ENCODE measurements at regions not wholly inside any gene's neighbourhood (a gene's known extent, or its start where the extent isn't known, plus 50 kb on each side); places are given as distances from the start of the nearest gene placed in this dataset.

DNA sequence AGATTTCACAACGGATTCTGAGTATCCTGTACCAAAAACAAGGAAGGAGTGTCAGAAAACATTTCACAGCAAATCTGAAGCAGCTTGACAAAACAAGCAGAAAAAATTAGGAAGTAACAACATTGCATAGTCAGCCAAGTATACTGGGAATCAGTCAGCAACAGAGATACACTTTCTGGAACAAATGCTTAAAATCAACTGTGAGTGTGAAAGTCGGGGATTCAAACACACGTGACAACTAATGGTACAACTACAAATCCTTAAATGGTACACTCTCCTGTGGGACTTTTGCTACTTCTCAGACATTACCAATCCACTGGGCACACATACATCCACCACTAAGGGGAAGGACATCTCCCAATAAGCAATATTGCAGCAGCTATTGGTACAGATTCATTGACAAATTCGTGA, 296.6 kb upstream of the MME start:
- ATAC-seq: no peak
- no peaks in the 10 kb centered on the region for H3K27me3 Mint-ChIP-seq

DNA sequence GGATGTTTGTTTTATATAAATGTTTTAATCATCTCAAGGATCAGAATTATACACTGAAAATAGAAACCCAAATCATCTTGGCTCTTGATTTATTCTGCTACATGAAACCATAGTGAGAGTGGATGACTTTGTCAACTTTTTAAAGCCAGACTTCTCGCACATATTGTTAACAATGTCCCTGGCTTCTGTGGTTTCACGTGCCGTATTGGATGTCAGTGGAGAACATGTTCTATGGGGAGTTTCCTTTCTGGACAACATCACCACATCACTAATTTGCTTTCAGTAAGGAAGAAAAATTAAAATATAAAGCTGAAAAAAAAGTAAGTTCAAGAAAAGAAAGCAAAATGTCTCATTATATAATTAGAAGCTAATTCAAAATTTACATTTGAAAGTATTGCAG, 297.1 kb upstream of the MME start:
- H3K27me3 Mint-ChIP-seq: no peaks in the 10 kb centered on the region
- no peak overlapping the region for H3K27ac Mint-ChIP-seq
- POLR2A ChIA-PET: no interaction called here
- H3K36me3 Mint-ChIP-seq: no peaks in the 10 kb centered on the region
- no peak for DNase-seq
- no peaks in the 10 kb centered on the region for H3K4me1 Mint-ChIP-seq
- ATAC-seq: no peak
- H3K9me3 Mint-ChIP-seq: peaks cover 0 to 2% (median 0%) of the 10 kb centered on the region in 9 donors
- no peak overlapping the region for H3K4me3 Mint-ChIP-seq

More for the DNA sequence above, 296.6 kb upstream of the MME start:
- no peaks in the 10 kb centered on the region for H3K36me3 Mint-ChIP-seq
- no peak overlapping the region for H3K27ac Mint-ChIP-seq
- DNase-seq: no peak
- H3K4me1 Mint-ChIP-seq: no peaks in the 10 kb centered on the region
- peaks cover 0 to 2% (median 0%) of the 10 kb centered on the region in 9 donors for H3K9me3 Mint-ChIP-seq
- no peak overlapping the region for H3K4me3 Mint-ChIP-seq
- POLR2A ChIA-PET: no interaction called here

DNA sequence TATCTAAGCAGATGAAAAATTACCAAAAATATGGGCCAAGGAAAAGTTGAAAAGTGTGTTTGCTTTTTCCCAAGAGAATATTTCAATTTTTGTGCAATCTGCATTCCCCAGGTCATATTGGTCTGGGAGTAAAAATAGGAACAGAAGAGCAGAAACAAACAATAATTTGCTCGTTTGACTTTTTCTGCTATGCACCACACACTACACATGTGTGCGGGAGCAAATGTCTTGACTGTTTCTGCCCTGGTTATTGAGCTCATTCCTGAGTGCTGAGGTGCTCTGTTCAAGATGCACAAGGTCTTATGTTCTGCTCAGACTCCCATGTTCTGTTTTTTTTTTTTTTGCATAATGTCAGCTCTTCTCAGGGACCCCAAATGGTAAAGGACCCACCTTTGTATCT, 298.0 kb upstream of the MME start:
- Mint-ChIP-seq H3K36me3 (no peaks in the 10 kb centered on the region), H3K27ac (no peak overlapping the region), H3K4me1 (no peaks in the 10 kb centered on the region), H3K4me3 (no peak overlapping the region), H3K27me3 (no peaks in the 10 kb centered on the region), H3K9me3 (peaks cover 0 to 2% (median 0%) of the 10 kb centered on the region in 9 donors)
- DNase-seq (no peak), ATAC-seq (no peak)
- POLR2A ChIA-PET: no interaction called here

DNA sequence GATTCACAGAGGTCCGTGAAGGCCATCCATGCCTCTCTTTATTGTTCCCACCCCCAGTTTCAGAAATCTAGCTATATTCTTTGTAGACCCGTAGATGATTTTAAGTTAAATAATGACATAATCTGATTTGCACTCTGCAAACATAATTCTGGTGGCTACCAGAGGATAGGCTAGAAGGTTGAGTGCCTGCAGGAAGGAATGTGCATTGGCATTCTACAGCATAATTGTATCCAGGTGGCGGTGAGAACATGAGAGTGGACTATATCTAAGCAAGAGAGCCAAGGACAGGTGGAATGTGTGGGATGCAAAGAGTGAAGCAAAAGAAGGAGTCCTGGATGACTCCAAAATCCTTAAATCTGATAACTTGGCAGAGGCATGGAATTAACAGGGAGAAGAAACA, 298.5 kb upstream of the MME start:
- Mint-ChIP-seq H3K36me3 (no peaks in the 10 kb centered on the region), H3K9me3 (peaks cover 0 to 2% (median 0%) of the 10 kb centered on the region in 9 donors), H3K27ac (no peak overlapping the region), H3K4me1 (no peaks in the 10 kb centered on the region), H3K4me3 (no peak overlapping the region), H3K27me3 (no peaks in the 10 kb centered on the region)
- POLR2A ChIA-PET: no interaction called here
- no peak for ATAC-seq
- no peak for DNase-seq

DNA sequence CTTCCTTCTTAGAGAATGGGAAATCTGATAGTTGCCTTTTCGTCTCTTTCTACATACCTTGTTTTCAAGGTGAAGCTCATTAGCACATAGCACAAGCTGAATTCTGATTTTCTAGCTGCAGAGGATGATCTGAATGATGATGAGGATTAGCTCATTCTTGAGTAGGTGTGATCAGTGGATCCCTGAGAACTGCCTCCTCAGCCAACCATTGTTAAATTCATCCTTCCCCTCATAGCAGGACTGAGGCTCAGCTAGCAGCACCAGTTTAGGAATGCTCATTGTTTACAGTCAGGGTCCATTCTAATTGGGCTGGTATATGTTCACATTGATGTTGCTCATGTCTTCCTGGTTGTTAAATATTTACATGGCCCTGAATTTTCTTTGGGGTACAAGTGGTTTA, 299.9 kb upstream of the MME start:
- no peak for DNase-seq
- POLR2A ChIA-PET: no interaction called here

DNA sequence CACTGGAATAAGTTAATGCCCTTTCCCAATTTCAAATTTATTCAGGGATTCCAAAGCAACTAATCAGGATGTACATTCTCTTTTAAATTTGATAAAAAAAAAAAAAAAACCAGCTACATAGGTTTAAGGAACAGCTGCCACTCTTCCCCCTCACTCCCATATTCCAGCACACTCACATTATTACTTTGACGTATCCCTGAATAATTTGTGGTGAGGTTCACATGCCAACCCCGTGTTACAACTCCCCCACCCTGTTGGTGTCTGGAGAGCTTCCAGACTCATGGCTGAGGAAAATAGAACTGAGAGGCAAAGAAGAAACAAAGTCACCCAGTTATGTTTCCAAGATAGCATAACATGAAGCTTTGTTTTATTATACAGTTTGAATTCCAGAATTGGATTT, 300.5 kb upstream of the MME start:
- DNase-seq (no peak), ATAC-seq (no peak)
- no peaks in the 10 kb centered on the region for H3K36me3 Mint-ChIP-seq
- H3K9me3 Mint-ChIP-seq: no peaks in the 10 kb centered on the region
- no peak overlapping the region for H3K4me3 Mint-ChIP-seq
- POLR2A ChIA-PET: no interaction called here
- H3K27me3 Mint-ChIP-seq: peaks cover 0 to 1% (median 0%) of the 10 kb centered on the region in 5 donors
- H3K27ac Mint-ChIP-seq: no peak overlapping the region
- no peaks in the 10 kb centered on the region for H3K4me1 Mint-ChIP-seq

More for the DNA sequence above, 299.9 kb upstream of the MME start:
- no peak overlapping the region for H3K27ac Mint-ChIP-seq
- H3K36me3 Mint-ChIP-seq: no peaks in the 10 kb centered on the region
- no peaks in the 10 kb centered on the region for H3K4me1 Mint-ChIP-seq
- ATAC-seq: no peak
- H3K9me3 Mint-ChIP-seq: no peaks in the 10 kb centered on the region
- H3K27me3 Mint-ChIP-seq: peaks cover 0 to 1% (median 0%) of the 10 kb centered on the region in 5 donors
- no peak overlapping the region for H3K4me3 Mint-ChIP-seq

DNA sequence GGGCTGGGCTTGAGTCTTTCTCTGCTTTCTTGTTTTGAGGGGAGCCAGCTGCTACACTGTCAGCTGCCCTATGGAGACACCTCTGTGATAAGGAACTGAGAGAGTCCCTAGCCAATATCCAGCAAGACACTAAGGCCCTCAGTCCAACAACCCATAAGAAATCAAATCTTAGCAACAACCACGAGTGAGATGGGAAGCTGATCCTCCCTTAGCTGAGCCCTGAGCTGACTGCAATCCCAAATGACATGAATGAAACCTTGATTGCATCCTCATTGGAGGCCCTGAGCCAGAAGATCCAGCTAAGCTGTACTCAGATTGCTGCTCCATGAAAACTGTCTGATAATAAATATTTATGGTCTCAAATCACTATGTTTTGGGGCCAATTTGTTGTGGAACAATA, 302.1 kb upstream of the MME start:
- Mint-ChIP-seq H3K9me3 (no peaks in the 10 kb centered on the region), H3K27ac (no peak overlapping the region), H3K36me3 (no peaks in the 10 kb centered on the region), H3K4me3 (no peak overlapping the region), H3K27me3 (peaks cover 0 to 1% (median 0%) of the 10 kb centered on the region in 5 donors), H3K4me1 (no peaks in the 10 kb centered on the region)
- POLR2A ChIA-PET: no interaction called here
- DNase-seq: no peak
- ATAC-seq: no peak

DNA sequence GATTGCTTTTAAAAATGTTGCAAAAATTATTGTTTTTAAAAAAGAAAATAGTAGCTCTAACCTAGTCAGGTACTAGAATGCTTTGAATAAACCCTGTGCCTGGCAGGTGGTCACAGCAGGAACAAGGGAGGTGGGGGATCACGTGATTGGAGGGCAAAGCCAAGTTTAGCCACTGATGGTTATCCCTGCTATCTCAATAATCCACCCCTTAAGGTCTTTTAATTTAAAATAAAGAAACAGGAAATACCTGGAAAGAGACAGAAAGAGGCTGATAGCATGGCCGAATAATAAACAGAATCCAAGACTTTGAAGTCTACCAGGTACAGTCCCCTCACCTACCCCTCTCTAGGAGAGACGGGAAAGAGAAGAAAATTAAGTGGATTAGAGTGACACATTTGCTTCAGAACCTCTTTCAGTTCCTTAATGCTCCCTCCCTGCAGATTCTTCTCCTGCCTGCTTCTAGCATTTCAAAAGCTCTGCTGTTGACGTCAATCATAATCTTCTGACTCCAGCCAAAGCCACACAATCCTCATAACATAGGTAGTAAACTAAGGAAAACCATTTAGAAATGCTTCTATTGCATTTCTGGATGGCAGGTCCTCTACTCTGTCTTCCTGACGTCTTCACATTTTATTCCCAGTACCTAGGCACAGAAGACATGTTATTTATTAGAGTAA, 303.4 kb upstream of the MME start:
- no peaks in the 10 kb centered on the region for H3K4me1 Mint-ChIP-seq

DNA sequence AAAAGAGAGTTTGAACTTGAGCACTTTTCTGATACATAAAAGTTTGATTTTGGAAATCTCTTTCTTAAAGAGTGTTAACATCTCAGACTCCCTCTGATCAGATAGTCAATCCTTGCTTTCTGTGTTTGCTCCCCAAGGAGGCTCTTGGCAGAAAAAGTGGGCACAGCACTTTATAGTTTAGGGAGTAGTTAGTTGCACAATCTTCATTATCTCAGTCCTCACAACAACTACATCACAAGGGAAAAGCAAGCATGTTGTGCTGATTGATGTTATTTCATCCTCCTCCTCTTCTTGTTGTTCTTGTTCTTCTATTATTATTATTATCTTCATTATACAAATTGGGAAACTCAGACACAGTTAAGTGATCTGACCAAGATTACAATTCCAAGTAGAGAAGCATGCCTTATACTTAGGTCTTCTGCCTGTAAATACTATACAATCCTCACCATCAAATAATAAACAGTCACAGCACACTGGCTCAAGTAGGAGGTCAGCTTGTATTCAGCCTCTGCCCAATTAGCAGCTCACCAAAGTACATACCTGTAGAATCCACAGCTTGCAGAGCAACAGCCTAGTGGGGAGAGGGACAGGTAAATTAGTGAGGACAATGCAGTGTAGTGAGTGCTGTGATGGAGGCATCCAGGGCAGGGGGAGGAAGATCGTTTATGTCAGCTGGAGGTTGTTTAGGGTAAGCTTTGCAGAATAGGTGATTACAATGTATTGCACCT, 304.1 kb upstream of the MME start:
- no peak overlapping the region for H3K27ac Mint-ChIP-seq
- H3K9me3 Mint-ChIP-seq: peaks cover 0 to 4% (median 0%) of the 10 kb centered on the region in 9 donors
- no peaks in the 10 kb centered on the region for H3K4me1 Mint-ChIP-seq
- H3K36me3 Mint-ChIP-seq: no peaks in the 10 kb centered on the region
- DNase-seq (no peak), ATAC-seq (no peak)
- POLR2A ChIA-PET: no interaction called here
- H3K4me3 Mint-ChIP-seq: no peak overlapping the region
- H3K27me3 Mint-ChIP-seq: peaks cover 0 to 1% (median 0%) of the 10 kb centered on the region in 5 donors

More for the DNA sequence above, 303.4 kb upstream of the MME start:
- DNase-seq: no peak
- Mint-ChIP-seq H3K36me3 (no peaks in the 10 kb centered on the region), H3K27me3 (peaks cover 0 to 1% (median 0%) of the 10 kb centered on the region in 5 donors), H3K27ac (peak overlapping the region in 1 of 10 donors; percentile 11), H3K4me3 (no peak overlapping the region), H3K9me3 (peaks cover 0 to under 1% (median 0%) of the 10 kb centered on the region in 9 donors)
- POLR2A ChIA-PET: no interaction called here
- ATAC-seq: no peak

DNA sequence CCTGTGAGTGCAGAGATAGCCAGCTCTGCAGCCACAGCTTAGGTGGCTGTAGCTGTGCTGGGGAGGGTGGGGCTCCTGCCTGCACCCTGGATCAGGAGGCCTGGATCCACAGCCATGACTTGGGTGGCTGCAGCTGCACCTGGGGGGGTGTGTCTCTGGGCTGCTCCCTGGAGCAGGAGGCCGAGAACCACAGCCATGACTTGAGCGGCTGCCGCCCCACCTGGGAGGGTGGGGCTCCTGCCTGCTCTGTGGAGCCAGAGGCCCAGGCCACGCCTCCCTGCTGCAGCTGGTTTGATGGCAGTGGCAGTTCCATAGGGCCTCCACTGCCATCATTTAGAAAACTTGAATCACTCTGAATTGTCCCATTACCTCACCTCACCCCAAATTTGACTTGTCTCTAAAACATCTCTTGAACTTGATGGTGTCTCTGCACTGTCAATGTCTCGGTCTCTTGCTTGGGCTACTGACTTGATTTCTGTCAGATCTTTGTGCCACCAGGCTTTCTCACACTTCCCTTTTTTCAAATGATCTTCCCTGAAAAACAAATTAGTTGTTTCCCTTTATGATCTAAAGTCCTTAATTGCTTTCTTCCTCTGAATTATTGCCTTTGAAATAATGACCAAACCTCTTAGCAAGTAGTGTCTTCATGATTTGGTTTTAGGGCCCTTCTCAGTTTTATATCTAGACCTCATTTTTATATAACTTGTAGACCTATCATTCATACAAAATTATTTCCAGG, 313.2 kb upstream of the MME start:
- DNase-seq: no peak
- no peak overlapping the region for H3K27ac Mint-ChIP-seq
- POLR2A ChIA-PET: no interaction called here

DNA sequence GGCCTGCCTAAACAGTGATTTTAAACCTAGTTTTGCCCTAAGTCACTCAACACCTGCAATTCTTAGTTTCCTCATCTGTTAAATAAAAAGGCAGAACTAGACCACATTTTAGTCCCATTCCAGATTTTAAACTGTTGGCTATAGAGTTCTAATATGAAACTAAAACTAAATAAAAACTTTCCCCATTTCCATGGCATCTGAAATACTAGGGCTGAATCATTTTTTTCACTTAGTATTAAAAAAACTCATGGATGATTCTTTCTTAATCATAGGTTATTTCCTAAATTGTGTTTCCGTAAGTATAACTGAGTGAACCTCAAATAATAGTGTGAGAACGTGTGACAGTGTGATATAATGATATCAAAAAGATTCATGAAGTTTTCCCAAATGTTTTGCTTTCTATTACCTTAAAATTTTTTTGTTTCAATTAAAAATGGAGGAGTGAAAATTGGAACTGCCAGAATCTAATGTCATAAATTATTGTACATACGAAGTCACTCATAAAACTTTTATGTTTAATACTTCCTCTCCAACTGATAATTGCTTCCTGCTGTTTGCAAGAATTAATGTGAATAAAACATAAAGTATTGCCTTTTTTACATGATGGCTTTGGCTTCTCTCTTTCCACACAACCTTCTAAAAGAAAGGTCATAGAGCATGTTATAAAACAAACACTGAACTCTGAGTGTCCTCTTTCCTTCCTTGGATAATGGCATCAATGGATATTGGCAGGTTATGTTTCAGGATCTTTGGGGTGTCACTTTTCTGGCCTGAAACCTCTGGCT, 315.1 kb upstream of the MME start:
- Mint-ChIP-seq H3K27ac (no peak overlapping the region), H3K36me3 (no peaks in the 10 kb centered on the region), H3K4me3 (no peak overlapping the region), H3K27me3 (no peaks in the 10 kb centered on the region), H3K4me1 (peaks cover 0 to 3% (median 0%) of the 10 kb centered on the region in 4 donors), H3K9me3 (peaks cover 0 to 7% (median 2%) of the 10 kb centered on the region in 9 donors)
- DNase-seq: no peak
- ATAC-seq: no peak
- POLR2A ChIA-PET: no interaction called here

More for the DNA sequence above, 313.2 kb upstream of the MME start:
- no peaks in the 10 kb centered on the region for H3K36me3 Mint-ChIP-seq
- ATAC-seq: no peak
- peaks cover 0 to 7% (median 4%) of the 10 kb centered on the region in 9 donors for H3K9me3 Mint-ChIP-seq
- no peak overlapping the region for H3K4me3 Mint-ChIP-seq
- H3K27me3 Mint-ChIP-seq: no peaks in the 10 kb centered on the region
- H3K4me1 Mint-ChIP-seq: peaks cover 0 to 3% (median 0%) of the 10 kb centered on the region in 4 donors

DNA sequence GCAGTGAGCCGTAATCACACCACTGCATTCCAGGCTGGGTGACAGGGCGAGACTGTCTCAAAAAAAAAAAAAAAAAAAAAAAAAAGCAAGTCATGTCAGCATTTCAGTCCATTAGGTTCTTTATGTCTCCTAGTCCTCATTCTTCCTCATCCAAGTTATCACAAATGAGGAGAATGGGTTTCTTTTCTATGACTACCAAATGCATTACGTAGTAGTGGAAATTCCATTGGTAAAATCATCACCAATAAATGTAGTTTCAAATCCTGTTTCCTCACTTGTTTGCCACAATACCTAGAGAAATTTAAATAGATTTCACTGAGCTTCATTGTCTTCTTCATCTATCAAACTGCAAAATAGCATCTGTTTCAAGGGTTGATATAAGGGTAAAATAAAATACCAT, 317.6 kb upstream of the MME start:
- Mint-ChIP-seq H3K4me3 (no peak overlapping the region), H3K27ac (no peak overlapping the region), H3K4me1 (peaks cover 0 to 3% (median 0%) of the 10 kb centered on the region in 4 donors), H3K36me3 (no peaks in the 10 kb centered on the region), H3K9me3 (peaks cover 0 to 4% (median 2%) of the 10 kb centered on the region in 9 donors), H3K27me3 (no peaks in the 10 kb centered on the region)
- no peak for ATAC-seq
- no peak for DNase-seq
- POLR2A ChIA-PET: no interaction called here

Data from naive thymus-derived CD8-positive, alpha-beta T cell (primary cell).